ENCODE measurements at regions not wholly inside any gene's neighbourhood (a gene's known extent, or its start where the extent isn't known, plus 50 kb on each side); places are given as distances from the start of the nearest gene placed in this dataset.

DNA sequence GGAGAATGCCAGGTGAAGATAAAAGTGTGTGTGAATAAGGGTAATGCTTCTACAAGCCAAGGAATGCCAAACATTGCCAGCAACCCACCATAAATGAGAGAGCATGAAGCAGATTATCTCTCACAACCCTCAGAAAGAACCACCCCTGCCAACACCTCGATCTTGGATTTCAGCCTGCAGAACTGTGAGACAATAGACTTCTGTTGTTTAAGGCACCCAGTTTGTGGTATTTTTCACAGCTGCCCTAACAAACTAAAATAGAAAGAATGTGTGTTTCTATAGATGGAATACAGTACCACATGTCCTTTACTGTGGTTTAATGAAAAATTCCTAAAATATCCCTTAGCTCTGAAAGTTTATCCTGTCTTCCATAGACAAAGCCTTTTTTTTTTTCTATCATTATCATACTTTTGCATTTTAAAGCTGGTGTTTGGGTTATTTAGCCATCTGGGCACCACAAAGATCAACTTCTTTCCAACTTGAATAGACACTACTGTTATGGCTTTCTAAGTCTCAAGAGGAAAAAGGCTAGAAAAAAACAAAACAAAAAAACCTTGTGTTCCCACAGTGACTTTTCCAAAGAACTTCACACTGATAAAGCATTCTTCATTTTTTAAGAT lies 505.6 kb downstream of the KCTD12 start:
- H3K4me3 ChIP-seq (ENCODE audit: low read depth, low read length) = no peak overlapping the region
- DNase-seq (ENCODE audit: low read depth) = no peak
- TF ChIP-seq POLR2A (IDR thresholded peaks at IDR 0.05; ENCODE audit: extremely low read depth, insufficient read length) = no peak
- no peak for TF ChIP-seq MYC (IDR thresholded peaks at IDR 0.05; ENCODE audit: low read depth, low read length)
- TF ChIP-seq, protein P1, sequence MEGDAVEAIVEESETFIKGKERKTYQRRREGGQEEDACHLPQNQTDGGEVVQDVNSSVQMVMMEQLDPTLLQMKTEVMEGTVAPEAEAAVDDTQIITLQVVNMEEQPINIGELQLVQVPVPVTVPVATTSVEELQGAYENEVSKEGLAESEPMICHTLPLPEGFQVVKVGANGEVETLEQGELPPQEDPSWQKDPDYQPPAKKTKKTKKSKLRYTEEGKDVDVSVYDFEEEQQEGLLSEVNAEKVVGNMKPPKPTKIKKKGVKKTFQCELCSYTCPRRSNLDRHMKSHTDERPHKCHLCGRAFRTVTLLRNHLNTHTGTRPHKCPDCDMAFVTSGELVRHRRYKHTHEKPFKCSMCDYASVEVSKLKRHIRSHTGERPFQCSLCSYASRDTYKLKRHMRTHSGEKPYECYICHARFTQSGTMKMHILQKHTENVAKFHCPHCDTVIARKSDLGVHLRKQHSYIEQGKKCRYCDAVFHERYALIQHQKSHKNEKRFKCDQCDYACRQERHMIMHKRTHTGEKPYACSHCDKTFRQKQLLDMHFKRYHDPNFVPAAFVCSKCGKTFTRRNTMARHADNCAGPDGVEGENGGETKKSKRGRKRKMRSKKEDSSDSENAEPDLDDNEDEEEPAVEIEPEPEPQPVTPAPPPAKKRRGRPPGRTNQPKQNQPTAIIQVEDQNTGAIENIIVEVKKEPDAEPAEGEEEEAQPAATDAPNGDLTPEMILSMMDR (IDR thresholded peaks at IDR 0.05; ENCODE audit: low read depth, low read length) = no peak
- TF ChIP-seq, protein P2, sequence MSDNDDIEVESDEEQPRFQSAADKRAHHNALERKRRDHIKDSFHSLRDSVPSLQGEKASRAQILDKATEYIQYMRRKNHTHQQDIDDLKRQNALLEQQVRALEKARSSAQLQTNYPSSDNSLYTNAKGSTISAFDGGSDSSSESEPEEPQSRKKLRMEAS (IDR thresholded peaks at IDR 0.05; ENCODE audit: low read depth, low read length) = no peak

DNA sequence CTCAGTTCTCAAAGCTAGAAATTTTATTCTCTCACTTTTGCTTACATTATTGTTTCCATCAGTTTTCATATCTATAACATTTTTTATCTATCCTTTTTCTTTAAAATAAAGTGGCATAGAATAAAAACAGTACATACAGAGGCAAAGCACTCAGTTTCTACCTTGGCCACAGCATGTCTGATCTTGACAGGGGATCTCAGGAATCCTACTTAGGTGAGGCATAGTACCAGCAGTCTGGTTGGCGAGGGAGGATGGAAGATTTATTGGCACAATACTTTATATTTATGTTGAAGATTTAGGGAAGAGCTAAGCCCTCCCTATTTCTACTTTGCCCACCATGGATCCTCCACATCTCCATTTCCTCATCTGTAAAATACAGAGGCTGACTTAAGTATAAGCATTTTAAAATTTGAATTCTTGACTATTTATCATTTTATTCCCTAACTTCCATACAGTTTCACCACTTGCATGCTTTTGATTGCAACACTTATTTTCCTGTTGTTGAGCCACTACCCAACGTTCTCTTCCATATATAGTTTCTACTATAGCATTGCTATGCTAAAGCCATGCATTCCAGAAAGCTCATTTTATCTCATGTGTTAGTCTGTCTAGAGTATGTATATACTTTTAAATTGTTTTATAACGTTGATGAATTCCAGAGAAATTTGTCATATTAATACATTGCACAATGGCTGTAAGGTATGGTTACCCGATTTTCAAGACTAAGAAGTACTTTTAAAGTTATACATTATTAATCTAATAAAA lies 506.7 kb downstream of the KCTD12 start:
- no peak overlapping the region for H3K4me3 ChIP-seq (ENCODE audit: low read depth, low read length)
- TF ChIP-seq, protein P1 (IDR thresholded peaks at IDR 0.05; ENCODE audit: low read depth, low read length) = no peak
- TF ChIP-seq, protein P2 (IDR thresholded peaks at IDR 0.05; ENCODE audit: low read depth, low read length) = no peak
- no peak for TF ChIP-seq POLR2A (IDR thresholded peaks at IDR 0.05; ENCODE audit: extremely low read depth, insufficient read length)
- TF ChIP-seq MYC (IDR thresholded peaks at IDR 0.05; ENCODE audit: low read depth, low read length) = no peak
- no peak for DNase-seq (ENCODE audit: low read depth)

DNA sequence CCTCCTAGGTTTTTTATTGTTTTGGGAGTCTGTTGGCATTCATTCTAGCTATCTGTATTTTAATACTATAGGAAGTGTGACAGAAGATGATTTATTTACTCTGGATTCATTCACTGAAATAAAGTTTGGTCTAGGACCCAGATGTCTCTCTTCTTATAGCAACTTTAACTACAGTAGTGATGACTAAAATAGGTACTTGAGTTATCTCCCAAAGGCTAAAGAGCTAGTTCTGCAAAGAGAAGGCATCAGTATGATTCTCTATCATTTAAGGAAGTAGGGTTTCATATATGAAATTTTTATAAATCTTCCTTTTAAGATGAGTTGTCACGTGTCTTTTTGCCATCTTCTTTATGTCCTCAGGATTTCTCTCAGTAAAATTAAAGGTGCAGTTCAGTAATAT lies 507.4 kb downstream of the KCTD12 start:
- no peak overlapping the region for H3K4me3 ChIP-seq (ENCODE audit: low read depth, low read length)
- TF ChIP-seq MYC (IDR thresholded peaks at IDR 0.05; ENCODE audit: low read depth, low read length) (no peak), POLR2A (IDR thresholded peaks at IDR 0.05; ENCODE audit: extremely low read depth, insufficient read length) (no peak)
- TF ChIP-seq, protein P1 (IDR thresholded peaks at IDR 0.05; ENCODE audit: low read depth, low read length) = no peak
- TF ChIP-seq, protein P2 (IDR thresholded peaks at IDR 0.05; ENCODE audit: low read depth, low read length) = no peak
- no peak for DNase-seq (ENCODE audit: low read depth)

DNA sequence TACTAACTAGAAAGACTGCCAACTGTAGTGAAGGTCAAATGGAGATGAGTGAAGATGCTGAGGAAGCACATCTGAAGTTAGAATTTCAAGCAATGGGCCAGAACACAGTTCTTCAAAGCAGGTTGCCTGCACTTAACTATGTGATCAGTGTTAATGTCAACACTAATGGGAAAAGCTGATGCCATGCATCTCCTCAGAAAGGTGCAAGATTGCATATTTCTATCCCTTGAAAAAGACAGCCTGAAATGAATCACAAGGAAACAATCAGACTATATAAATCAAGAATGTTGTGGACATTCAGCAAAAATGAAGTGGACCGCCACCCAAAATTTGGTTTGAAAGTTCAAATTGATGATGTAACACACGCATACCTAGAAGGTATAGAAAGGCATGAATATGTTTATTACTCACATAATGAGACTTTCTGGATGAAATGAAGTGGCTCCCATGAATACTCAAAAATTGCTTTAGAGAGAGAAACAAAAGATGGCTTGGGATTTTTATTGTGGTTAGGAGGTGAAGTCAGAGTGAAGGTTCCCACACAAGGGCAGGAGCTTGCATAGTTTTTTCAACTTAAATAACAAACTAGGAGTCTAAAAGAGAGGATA lies 522.4 kb downstream of the KCTD12 start:
- TF ChIP-seq POLR2A (IDR thresholded peaks at IDR 0.05; ENCODE audit: extremely low read depth, insufficient read length) (no peak), MYC (IDR thresholded peaks at IDR 0.05; ENCODE audit: low read depth, low read length) (no peak)
- TF ChIP-seq, protein P2 (IDR thresholded peaks at IDR 0.05; ENCODE audit: low read depth, low read length) = no peak
- TF ChIP-seq, protein P1 (IDR thresholded peaks at IDR 0.05; ENCODE audit: low read depth, low read length) = no peak
- no peak for DNase-seq (ENCODE audit: low read depth)
- H3K4me3 ChIP-seq (ENCODE audit: low read depth, low read length) = no peak overlapping the region

DNA sequence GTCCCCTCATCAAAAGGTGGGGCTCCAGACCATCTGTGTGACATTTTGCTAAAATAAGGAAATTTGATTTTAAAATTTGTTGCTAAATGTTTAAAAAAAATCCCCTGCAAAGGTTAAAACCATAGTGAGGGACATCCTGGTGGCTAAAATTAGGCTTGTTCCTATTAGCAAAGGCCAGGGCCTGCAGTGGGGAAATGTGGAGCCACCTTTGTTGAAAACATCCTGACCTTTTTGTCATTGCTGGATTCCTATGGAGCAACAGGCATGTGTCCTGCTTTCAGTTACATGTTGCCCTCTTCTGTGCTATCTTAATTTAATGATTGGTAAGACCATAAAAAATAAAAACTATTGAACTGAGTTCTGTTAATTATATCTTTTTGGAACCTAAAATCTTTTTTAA lies 524.3 kb downstream of the KCTD12 start:
- no peak for DNase-seq (ENCODE audit: low read depth)
- TF ChIP-seq, protein P1 (IDR thresholded peaks at IDR 0.05; ENCODE audit: low read depth, low read length) = no peak
- TF ChIP-seq POLR2A (IDR thresholded peaks at IDR 0.05; ENCODE audit: extremely low read depth, insufficient read length) = no peak
- TF ChIP-seq, protein P2 (IDR thresholded peaks at IDR 0.05; ENCODE audit: low read depth, low read length) = no peak
- no peak for TF ChIP-seq MYC (IDR thresholded peaks at IDR 0.05; ENCODE audit: low read depth, low read length)
- H3K4me3 ChIP-seq (ENCODE audit: low read depth, low read length) = no peak overlapping the region
